SH-SY5Y (cell line): ENCODE measurements at regions not wholly inside any gene's neighbourhood (a gene's known extent, or its start where the extent isn't known, plus 50 kb on each side); places are given as distances from the start of the nearest gene placed in this dataset.

ENCODE experiments used
- GATA2 ChIP-seq: IDR thresholded peaks from 2 replicates; pipeline ENCODE4 v1.6.1; 2011; ENCODE audit warnings: mild to moderate bottlenecking, low read depth, low read length
- GATA3 ChIP-seq: IDR thresholded peaks from 2 replicates; pipeline ENCODE4 v1.6.1; 2011; ENCODE audit warnings: low read depth, mild to moderate bottlenecking, low read length, moderate library complexity

DNA sequence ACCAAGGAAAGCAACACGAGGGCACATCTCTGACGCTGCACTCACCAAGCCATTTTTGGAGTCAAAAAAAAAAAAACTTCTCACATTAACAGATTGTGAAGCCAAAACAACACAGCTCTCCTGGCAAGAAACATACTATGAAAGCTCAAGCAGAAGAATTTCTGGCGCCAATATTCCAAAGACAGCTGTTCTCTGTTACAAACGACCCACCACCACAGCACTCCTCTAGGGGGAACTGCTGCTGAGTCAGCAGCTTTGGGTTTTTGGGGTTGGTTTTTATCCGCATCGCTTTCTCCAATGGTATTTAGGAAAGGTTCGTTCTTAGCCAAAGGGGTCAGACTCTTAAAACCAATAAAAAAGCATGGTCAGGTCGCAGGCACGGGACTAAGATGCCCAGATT, 379.4 kb downstream of the RPS29 start:
- no peak for TF ChIP-seq GATA2
- TF ChIP-seq GATA3 = no peak
